ENCODE measurements at regions not wholly inside any gene's neighbourhood (a gene's known extent, or its start where the extent isn't known, plus 50 kb on each side); places are given as distances from the start of the nearest gene placed in this dataset.

- dilution Hi-C loops (cut with MboI; ENCODE audit: extremely low pct_ligation_motif_present, low sequenced_read_pairs), result no loop called here
- no peaks in the 10 kb centered on the region for H3K27me3 ChIP-seq (ENCODE audit: control insufficient read depth, extremely low read depth, insufficient read depth, low read length)
Measured at GRCh38 chr1:60367532-60367931, 294.0 kb upstream of the C1orf87 start.

DNA sequence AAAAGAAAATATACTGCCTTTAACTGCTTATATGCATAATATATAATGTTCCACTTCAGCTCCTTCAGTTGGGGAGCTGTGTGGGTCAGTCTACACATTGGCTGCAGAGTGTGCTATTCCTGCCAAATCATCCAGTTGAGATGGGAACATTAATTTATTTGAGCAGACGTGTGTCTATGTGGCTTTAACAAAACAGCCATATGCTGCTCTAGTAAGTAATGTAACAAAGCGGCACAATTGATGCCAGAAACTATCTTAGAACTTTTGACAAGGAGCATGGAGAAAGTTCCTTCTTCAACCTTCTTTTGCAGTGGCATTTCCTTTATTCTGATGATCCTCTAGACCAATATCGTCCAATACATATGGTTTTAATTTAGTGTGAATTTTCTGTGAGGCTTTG lies 285.9 kb upstream of the C1orf87 start:
- H3K4me3 ChIP-seq (ENCODE audit: control insufficient read depth in 2 of 3, extremely low read depth in 1 of 3, insufficient read depth in 2 of 3, low read depth in 1 of 3, low read length in 3 of 3), result no peak overlapping the region
- no peaks in the 10 kb centered on the region for H3K9me3 ChIP-seq (ENCODE audit: control insufficient read depth, low read depth, low read length)
- no peak overlapping the region for H3K4me2 ChIP-seq (ENCODE audit: control insufficient read depth, extremely low read depth, insufficient read depth, low read depth, low read length)
- H3K27me3 ChIP-seq (ENCODE audit: control insufficient read depth, extremely low read depth, insufficient read depth, low read length), result no peaks in the 10 kb centered on the region
- no peak overlapping the region for H3K27ac ChIP-seq (ENCODE audit: control insufficient read depth, insufficient read depth, low read length)
- no peak overlapping the region for H3K9ac ChIP-seq (ENCODE audit: control insufficient read depth, extremely low read depth, insufficient read depth, low read length)
- TF ChIP-seq, protein P1, sequence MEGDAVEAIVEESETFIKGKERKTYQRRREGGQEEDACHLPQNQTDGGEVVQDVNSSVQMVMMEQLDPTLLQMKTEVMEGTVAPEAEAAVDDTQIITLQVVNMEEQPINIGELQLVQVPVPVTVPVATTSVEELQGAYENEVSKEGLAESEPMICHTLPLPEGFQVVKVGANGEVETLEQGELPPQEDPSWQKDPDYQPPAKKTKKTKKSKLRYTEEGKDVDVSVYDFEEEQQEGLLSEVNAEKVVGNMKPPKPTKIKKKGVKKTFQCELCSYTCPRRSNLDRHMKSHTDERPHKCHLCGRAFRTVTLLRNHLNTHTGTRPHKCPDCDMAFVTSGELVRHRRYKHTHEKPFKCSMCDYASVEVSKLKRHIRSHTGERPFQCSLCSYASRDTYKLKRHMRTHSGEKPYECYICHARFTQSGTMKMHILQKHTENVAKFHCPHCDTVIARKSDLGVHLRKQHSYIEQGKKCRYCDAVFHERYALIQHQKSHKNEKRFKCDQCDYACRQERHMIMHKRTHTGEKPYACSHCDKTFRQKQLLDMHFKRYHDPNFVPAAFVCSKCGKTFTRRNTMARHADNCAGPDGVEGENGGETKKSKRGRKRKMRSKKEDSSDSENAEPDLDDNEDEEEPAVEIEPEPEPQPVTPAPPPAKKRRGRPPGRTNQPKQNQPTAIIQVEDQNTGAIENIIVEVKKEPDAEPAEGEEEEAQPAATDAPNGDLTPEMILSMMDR (optimal IDR thresholded peaks at IDR 0.05 in 1 of 3, IDR thresholded peaks at IDR 0.05 in 1 of 3, conservative IDR thresholded peaks at IDR 0.05 in 1 of 3; ENCODE audit: extremely low read depth in 1 of 3, insufficient read depth in 2 of 3, low read length in 3 of 3), result no peak
- no peak for TF ChIP-seq EZH2 (IDR thresholded peaks at IDR 0.05; ENCODE audit: low read length)
- no peaks in the 10 kb centered on the region for H3K4me1 ChIP-seq (ENCODE audit: control insufficient read depth, extremely low read depth, insufficient read depth, low read length)
- H3K79me2 ChIP-seq (ENCODE audit: control insufficient read depth, insufficient read depth, low read length), result no peaks in the 10 kb centered on the region
- H4K20me1 ChIP-seq (ENCODE audit: control insufficient read depth, extremely low read depth, insufficient read depth, low read length), result no peaks in the 10 kb centered on the region
- dilution Hi-C loops (cut with MboI; ENCODE audit: extremely low pct_ligation_motif_present, low sequenced_read_pairs), result no loop called here
- FAIRE-seq (no peak), DNase-seq (ENCODE audit: low read depth, low spot score) (no peak)
- H3K9me1 ChIP-seq (ENCODE audit: control insufficient read depth, extremely low read depth, insufficient read depth, low read length), result no peaks in the 10 kb centered on the region
- no peak overlapping the region for H2AFZ ChIP-seq (ENCODE audit: control insufficient read depth, low read length)
- H3K36me3 ChIP-seq (ENCODE audit: control insufficient read depth in 2 of 2, extremely low read depth in 1 of 2, insufficient read depth in 2 of 2, low read length in 2 of 2), result no peaks in the 10 kb centered on the region

More at GRCh38 chr1:60367532-60367931, 294.0 kb upstream of the C1orf87 start:
- H3K9ac ChIP-seq (ENCODE audit: control insufficient read depth, extremely low read depth, insufficient read depth, low read length), result no peak overlapping the region
- DNase-seq (ENCODE audit: low read depth, low spot score), result no peak
- H3K79me2 ChIP-seq (ENCODE audit: control insufficient read depth, insufficient read depth, low read length), result no peaks in the 10 kb centered on the region
- H3K9me1 ChIP-seq (ENCODE audit: control insufficient read depth, extremely low read depth, insufficient read depth, low read length), result no peaks in the 10 kb centered on the region
- H3K4me2 ChIP-seq (ENCODE audit: control insufficient read depth, extremely low read depth, insufficient read depth, low read depth, low read length), result no peak overlapping the region
- no peaks in the 10 kb centered on the region for H4K20me1 ChIP-seq (ENCODE audit: control insufficient read depth, extremely low read depth, insufficient read depth, low read length)
- H2AFZ ChIP-seq (ENCODE audit: control insufficient read depth, low read length), result no peak overlapping the region
- no peak overlapping the region for H3K4me3 ChIP-seq (ENCODE audit: control insufficient read depth in 2 of 3, extremely low read depth in 1 of 3, insufficient read depth in 2 of 3, low read depth in 1 of 3, low read length in 3 of 3)
- H3K9me3 ChIP-seq (ENCODE audit: control insufficient read depth, low read depth, low read length), result no peaks in the 10 kb centered on the region
- TF ChIP-seq, protein P1 (optimal IDR thresholded peaks at IDR 0.05 in 1 of 3, IDR thresholded peaks at IDR 0.05 in 1 of 3, conservative IDR thresholded peaks at IDR 0.05 in 1 of 3; ENCODE audit: extremely low read depth in 1 of 3, insufficient read depth in 2 of 3, low read length in 3 of 3), result no peak
- no peak for TF ChIP-seq EZH2 (IDR thresholded peaks at IDR 0.05; ENCODE audit: low read length)
- no peak for FAIRE-seq
- H3K36me3 ChIP-seq (ENCODE audit: control insufficient read depth in 2 of 2, extremely low read depth in 1 of 2, insufficient read depth in 2 of 2, low read length in 2 of 2), result no peaks in the 10 kb centered on the region
- no peaks in the 10 kb centered on the region for H3K4me1 ChIP-seq (ENCODE audit: control insufficient read depth, extremely low read depth, insufficient read depth, low read length)
- no peak overlapping the region for H3K27ac ChIP-seq (ENCODE audit: control insufficient read depth, insufficient read depth, low read length)

Data from keratinocyte (primary cell).